NCI-H187 (cell line): ENCODE measurements at regions not wholly inside any gene's neighbourhood (a gene's known extent, or its start where the extent isn't known, plus 50 kb on each side); places are given as distances from the start of the nearest gene placed in this dataset.

ENCODE experiments used
- DNase-seq, 2 experiments: peaks; one replicate each; lab custom pipeline; 2025; lab: John Stamatoyannopoulos, UW

- no peak for DNase-seq
Observed at GRCh38 chr22:25366876-25367466, 147.5 kb downstream of the CRYBB2 start.

DNA sequence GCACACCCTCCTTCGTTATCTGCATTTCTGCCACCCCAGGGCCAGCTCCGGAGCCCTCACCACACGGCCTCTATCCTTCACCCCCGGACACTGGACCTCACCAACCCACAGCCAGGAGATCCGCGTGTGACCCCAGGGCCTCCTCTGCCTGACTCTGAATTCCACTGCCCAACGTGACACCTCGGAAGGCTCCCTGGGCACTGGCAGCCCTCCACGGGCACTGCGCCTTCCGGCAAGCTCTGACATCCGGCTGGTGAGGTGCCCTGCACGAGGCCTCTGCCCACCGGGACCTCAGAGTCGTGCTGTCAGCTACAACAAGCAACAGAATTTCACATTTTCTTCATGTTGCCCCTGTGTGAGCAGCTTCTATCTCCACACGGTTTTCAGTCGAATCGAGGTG is 148.3 kb downstream of the CRYBB2 start:
- DNase-seq: no peak

GRCh38 chr22:25368271-25368670 is 148.8 kb downstream of the CRYBB2 start:
- DNase-seq: no peak

GRCh38 chr22:25369041-25369440 is 149.6 kb downstream of the CRYBB2 start:
- DNase-seq: no peak

- DNase-seq: no peak
Observed at GRCh38 chr22:25370322-25370721, 150.9 kb downstream of the CRYBB2 start.

DNA sequence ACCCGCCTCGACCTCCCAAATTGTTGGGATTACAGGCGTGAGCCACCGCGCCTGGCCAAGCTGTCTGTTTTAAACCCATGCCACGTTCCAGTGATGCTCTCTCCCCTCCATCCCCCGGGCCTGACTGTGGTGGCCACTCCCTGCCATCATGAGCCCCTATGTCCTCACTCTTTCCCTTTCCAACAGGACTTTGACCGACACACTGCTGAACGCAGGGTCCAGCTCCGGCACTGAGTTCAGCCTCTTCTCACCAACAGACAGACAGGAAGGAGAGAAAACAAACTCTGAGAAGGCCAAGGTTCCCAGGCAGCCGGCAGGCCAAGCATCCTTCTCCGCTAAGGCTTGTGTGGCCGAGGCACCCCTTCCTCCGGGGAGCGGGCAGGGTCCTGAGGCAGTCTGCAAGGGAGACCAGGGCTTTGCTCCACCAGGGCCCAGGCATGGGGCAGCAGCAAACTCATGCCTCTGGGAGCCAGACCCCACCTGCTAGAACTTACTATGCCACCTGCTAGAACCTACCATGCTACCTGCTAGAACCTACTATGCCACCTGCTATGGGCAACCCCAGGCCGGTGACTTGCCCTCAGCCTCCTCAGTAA is 152.7 kb downstream of the CRYBB2 start:
- no peak for DNase-seq

GRCh38 chr22:25373961-25374360 is 154.5 kb downstream of the CRYBB2 start:
- DNase-seq: no peak

- DNase-seq: no peak
Observed at GRCh38 chr22:25374869-25375268, 155.4 kb downstream of the CRYBB2 start.

- DNase-seq: no peak
Observed at GRCh38 chr22:25375683-25376082, 156.2 kb downstream of the CRYBB2 start.

DNA sequence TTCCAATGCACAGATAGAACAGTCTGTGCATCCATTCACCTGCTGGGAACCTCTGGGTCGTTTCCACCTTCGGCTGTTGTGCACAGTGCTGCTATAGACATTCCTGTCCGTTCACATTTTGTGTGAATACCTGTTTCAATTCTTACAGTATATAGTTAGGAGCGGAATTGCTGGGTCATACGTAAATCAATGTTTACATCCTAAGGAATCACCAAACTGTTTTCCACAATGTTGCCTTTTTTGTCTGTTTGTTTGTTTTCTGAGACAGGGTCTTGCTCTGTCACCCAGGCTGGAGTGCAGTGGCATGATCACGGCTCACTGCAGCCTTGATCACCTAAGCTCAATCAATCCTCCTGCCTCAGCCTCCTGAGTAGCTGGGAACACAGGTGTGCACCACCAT is 158.3 kb downstream of the CRYBB2 start:
- no peak for DNase-seq

DNA sequence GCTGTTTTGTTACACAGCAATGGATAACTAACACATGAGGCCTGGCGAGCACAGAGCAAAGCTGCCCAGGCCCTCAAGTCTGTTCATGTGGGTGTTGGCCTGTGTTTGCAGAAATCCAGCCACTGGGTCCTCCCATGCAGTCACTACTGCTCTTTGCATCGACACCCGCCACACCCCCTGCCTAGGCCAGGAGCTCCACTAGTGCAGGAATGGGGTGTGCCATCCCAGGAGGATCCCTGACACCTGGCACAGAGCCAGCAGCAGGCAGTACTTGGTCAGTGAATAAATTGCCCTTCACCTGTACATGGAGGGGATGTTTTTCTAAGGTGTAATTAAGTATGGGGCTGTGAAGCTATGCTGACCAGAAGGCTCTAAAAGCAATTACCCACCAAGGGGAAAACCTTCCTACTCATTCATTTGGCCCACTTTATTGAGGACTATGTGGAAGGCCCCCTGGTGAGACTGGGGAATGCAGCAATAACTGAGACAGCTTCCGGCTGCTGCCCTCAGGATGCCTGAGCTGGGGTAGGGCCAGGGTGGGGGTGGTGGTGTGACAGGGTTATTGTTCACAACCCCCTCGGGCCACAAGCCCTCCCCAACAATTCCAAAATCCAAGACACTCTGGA is 160.8 kb downstream of the CRYBB2 start:
- DNase-seq: no peak

DNA sequence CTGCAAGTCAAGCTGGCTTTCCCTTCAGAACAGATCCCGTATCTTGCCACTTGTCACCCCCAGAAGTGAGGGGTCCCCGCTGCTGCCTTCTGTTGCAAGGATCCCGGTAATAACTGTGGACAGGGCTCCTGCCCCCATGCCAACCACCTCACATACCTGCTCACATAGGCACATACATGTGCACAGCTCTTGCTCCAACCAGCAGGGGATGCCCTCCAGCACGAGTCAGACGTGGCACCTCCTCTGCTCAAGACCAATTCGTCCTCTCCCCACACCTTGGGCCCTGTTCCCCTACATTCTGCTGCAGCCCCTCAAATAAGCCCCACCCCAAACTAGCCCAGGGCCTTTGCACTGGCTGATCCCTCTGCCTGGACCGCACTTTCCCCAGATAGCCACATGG is 163.3 kb downstream of the CRYBB2 start:
- DNase-seq: no peak

DNA sequence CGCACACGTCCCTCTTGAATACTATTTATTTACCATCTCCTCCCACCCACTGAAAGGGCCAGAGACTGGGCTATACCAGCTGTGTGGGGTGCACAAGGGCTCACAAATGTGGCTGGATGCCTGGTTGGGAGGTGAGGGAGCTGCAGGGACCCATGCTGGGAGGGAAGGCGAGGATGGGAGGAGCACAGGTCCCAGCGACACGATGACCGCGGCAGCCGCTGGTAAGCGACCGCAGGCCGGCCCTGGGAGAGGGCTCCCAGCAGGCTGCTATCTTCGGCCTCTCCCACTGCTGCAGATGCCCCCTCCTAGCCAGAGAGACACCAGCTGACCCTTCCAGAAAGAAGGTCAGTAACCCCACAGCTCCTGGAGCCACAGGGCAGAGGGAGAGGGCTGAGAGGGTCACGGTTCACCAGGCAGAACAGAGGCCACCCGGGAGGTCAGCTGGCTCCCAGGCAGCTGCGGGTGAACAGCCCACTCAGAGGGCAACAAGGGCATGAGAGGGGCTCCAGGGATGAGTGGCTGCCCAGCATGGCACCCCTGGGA is 163.9 kb downstream of the CRYBB2 start:
- no peak for DNase-seq

DNA sequence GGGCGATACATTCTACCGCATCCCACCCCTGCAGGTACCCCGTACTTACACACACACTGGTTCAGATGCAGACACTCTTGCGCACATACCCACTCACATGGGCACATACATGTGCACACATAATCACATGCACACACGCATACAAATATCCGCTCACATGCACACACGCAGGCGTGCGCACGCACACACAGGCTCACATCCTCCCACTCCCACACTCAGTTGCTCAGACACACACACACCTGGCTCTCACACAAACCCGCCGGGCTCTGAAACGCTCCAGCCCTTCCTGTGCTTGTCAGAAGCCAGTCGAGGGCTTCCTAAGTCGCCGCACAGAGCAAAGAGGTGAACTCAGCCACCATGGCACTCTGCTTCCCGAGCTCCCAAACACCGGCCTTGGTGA is 164.5 kb downstream of the CRYBB2 start:
- DNase-seq: no peak

- DNase-seq: no peak
Observed at GRCh38 chr22:25386538-25386884, 167.1 kb downstream of the CRYBB2 start.

DNA sequence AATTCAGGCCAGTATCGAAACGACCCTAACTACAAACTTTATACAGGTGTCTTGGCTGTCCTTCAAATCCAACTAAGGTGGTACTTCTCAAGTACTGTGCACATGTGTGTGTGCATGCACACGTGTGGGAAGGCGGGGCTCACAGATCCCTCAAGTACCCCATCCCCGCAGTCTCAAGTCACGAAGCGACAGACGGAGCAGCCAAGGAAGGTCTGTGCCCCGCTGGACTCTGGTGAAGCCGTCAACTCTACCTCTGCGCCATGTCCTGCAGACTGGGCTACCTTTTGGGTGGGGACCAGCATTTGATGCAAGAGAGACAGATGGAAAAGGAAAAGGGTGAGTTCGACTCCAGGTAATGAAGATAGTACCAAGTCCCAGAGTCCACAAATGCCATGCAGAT is 169.0 kb downstream of the CRYBB2 start:
- no peak for DNase-seq

GRCh38 chr22:25388866-25389540 is 169.6 kb downstream of the CRYBB2 start:
- DNase-seq: no peak

DNA sequence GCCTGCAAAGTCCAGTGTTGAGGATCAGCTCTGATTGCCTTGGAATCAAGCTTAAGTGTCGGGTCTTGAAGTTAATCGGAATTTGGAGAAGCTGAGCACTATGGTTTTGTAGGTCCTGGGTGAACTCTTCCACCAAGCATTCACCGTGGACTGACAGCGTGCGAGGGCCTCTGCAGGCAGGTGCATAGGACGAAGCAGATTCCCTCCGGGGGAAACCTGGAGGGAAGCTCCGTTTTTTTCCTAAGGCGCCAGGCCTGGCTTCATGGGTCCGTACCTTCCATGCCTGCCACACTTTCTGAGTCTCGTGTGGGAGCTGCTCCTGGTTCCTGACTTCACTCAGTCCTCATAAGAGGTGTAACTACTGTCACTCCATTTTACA is 170.1 kb downstream of the CRYBB2 start:
- no peak for DNase-seq

DNA sequence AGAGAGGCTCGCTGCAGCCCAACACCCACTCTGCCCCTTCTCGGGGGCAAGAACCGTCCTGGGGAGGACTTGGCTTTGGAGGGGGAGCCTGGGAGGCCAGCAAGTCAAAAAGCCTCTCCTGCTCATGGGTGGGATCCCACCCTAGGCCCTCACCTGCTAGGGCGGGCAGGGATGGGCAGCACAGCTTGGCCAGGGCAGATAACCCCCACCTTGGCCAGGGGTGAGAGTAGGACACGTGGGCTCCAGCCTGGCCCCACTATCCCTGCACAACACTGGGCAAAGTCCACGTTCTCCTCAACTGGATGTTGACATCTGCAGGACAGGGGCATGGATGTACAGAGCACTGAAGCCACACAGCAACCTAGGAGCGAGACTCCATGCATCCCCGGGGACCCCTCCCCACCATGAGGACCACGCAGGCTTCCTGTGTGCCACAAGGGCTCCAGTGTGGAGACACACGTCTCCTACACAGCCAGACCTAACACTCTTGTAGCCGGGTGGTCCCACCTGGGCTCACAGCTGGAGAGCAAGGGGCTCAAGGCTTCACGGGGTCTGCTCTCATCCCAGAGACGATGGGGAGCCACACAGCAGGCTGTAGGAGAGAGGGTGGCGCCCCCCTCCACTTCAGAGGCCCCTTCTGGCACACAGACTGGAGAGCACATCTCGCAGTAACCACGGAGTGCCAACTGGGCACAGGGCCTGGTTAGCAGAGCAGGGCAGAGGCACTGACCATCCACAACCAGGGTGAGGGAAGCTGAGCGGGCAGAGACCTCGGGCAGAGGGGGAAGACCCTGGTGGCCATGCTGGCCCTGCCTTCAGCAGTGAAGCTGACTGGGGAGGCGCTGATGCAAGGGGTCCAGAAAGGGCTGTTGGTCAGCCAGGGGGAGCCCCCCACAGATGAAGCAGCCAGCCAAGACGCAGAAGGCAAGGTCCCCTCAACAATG is 171.1 kb downstream of the CRYBB2 start:
- no peak for DNase-seq

- DNase-seq: no peak
Observed at GRCh38 chr22:25392584-25392983, 171.9 kb upstream of the GRK3 start.

DNA sequence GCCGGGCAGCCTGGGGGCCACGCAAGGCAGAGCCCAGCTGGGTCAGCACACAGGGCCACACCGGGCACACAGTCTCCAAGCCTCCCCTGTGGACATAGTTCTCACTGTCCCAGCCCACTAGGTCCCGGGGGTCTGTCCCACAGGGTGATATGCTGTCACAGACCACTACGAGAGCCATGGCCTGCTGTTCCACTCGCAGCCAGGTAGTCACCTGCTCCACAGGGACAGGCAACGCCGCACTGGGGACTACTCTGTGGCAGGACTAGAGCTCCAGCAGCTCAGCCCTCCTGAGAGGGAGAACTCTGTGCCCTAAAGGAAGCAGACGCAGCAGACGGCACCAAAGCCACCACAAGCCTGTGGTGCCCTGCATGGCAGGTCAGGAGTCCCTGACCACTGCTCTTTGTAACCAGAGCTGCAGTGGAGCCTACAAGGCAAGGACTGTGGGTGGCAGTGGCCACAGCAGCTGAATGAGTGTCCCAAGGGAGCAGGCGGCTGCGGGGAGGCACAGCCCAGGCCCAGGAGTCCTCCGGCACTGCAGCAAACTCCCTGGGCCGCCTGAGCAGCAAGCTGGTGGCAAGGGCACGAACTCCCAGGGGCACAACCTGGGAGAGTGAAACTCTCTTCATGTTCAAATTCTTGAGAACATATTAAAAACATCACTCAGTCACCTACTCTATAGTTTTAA is 171.2 kb upstream of the GRK3 start:
- DNase-seq: no peak
